ENCODE measurements at regions not wholly inside any gene's neighbourhood (a gene's known extent, or its start where the extent isn't known, plus 50 kb on each side); places are given as distances from the start of the nearest gene placed in this dataset.

DNA sequence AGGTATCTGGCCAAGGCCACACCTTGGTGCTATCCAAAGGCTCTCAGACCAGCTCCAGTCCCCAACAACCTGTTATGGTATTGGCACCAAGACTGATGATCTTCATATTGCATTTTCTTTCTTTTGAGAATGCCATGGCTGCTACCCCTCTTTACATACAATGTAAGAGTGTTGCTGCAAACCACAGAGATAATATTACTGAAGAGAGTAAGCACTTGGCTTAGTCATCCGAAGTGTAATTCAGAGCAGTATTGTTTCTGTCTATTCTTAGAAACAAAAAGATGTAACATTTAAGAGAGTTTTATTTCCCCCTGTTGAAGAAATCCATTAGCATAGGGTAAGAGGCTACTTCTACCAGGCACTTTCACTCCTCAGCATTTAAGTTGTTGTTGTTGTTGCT lies 212.5 kb downstream of the C6orf118 start:
- Histone ChIP-seq H3K4me1 (no peaks in the 10 kb centered on the region), H3K27ac (no peak overlapping the region)

GRCh38 chr6:165096209-165096608 lies 213.2 kb downstream of the C6orf118 start:
- H3K36me3 ChIP-seq = no peaks in the 10 kb centered on the region
- no peaks in the 10 kb centered on the region for H3K27me3 ChIP-seq
- peaks cover 12% of the 10 kb centered on the region for H3K9me3 ChIP-seq
- WGBS = 86% methylated on average over 5 of the region's 5 CpGs
- no peak overlapping the region for H3K27ac ChIP-seq
- no peak overlapping the region for H3K4me3 ChIP-seq
- no peaks in the 10 kb centered on the region for H3K4me1 ChIP-seq
- TF ChIP-seq EP300 (IDR thresholded peaks at IDR 0.05) (no peak), POLR2AphosphoS5 (IDR thresholded peaks at IDR 0.05) (no peak), POLR2A (IDR thresholded peaks at IDR 0.05) (no peak)
- TF ChIP-seq, protein P1, sequence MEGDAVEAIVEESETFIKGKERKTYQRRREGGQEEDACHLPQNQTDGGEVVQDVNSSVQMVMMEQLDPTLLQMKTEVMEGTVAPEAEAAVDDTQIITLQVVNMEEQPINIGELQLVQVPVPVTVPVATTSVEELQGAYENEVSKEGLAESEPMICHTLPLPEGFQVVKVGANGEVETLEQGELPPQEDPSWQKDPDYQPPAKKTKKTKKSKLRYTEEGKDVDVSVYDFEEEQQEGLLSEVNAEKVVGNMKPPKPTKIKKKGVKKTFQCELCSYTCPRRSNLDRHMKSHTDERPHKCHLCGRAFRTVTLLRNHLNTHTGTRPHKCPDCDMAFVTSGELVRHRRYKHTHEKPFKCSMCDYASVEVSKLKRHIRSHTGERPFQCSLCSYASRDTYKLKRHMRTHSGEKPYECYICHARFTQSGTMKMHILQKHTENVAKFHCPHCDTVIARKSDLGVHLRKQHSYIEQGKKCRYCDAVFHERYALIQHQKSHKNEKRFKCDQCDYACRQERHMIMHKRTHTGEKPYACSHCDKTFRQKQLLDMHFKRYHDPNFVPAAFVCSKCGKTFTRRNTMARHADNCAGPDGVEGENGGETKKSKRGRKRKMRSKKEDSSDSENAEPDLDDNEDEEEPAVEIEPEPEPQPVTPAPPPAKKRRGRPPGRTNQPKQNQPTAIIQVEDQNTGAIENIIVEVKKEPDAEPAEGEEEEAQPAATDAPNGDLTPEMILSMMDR (IDR thresholded peaks at IDR 0.05) = no peak
- no peak for DNase-seq (ENCODE audit: low spot score in 2 of 2)

More for the DNA sequence above, 212.5 kb downstream of the C6orf118 start:
- Histone ChIP-seq H3K4me3 (no peak overlapping the region), H3K27me3 (no peaks in the 10 kb centered on the region), H3K9me3 (peaks cover 12% of the 10 kb centered on the region), H3K36me3 (no peaks in the 10 kb centered on the region)
- TF ChIP-seq POLR2A (IDR thresholded peaks at IDR 0.05) = no peak
- TF ChIP-seq, protein P1 (IDR thresholded peaks at IDR 0.05) = no peak
- no peak for TF ChIP-seq EP300 (IDR thresholded peaks at IDR 0.05)
- no peak for TF ChIP-seq POLR2AphosphoS5 (IDR thresholded peaks at IDR 0.05)
- 43% methylated on average over 1 of the region's 1 CpG for WGBS
- DNase-seq (ENCODE audit: low spot score in 2 of 2) = no peak

DNA sequence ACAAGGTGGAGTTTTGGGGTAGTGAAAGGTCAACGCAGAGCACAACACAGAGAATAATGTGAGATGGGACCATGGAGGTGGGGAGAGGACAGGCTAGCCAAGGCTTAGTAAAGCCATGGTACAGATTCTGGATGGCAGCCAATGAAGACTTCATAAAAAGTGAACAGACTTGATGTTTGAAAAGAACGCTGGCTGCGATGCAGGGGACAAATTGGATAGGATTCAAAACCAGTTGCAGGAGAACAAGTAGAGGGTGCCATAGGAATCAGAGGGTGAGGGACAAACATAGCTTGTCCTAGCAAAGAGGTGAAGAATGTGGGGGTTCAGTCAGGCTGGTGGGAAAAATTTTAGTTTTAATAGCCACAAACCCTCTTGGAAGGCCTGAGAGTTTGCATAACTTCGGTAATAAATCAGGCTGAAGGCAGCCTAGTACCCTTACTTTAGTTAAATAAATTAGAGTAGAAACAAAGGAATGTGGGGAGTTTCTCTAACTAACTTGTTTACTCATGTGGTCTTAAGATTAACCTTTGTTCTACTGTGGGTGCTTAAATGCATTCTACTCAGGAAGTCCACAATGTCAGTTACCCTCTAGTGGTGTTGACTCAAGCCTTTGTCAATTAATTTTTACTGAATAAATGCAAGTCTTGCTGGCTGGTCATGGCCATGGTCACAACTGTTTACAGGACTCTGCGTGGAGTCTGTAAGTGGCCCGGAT lies 216.4 kb downstream of the C6orf118 start:
- H3K27ac ChIP-seq = no peak overlapping the region
- TF ChIP-seq EP300 (IDR thresholded peaks at IDR 0.05) = no peak
- TF ChIP-seq, protein P1 (IDR thresholded peaks at IDR 0.05) = no peak
- TF ChIP-seq POLR2AphosphoS5 (IDR thresholded peaks at IDR 0.05) = no peak
- TF ChIP-seq POLR2A (IDR thresholded peaks at IDR 0.05) = no peak
- no peaks in the 10 kb centered on the region for H3K9me3 ChIP-seq
- H3K27me3 ChIP-seq = no peaks in the 10 kb centered on the region
- no peaks in the 10 kb centered on the region for H3K4me1 ChIP-seq
- no peak for DNase-seq (ENCODE audit: low spot score in 2 of 2)
- no peaks in the 10 kb centered on the region for H3K36me3 ChIP-seq
- no peak overlapping the region for H3K4me3 ChIP-seq
- 86% methylated on average over 6 of the region's 6 CpGs for WGBS

GRCh38 chr6:165091121-165091785 lies 218.2 kb downstream of the C6orf118 start:
- no peaks in the 10 kb centered on the region for H3K36me3 ChIP-seq
- 19% methylated on average over 8 of the region's 8 CpGs for WGBS
- no peaks in the 10 kb centered on the region for H3K4me1 ChIP-seq
- no peaks in the 10 kb centered on the region for H3K27me3 ChIP-seq
- no peak for DNase-seq (ENCODE audit: low spot score in 2 of 2)
- TF ChIP-seq POLR2AphosphoS5 (IDR thresholded peaks at IDR 0.05) (no peak), EP300 (IDR thresholded peaks at IDR 0.05) (no peak), POLR2A (IDR thresholded peaks at IDR 0.05) (no peak)
- TF ChIP-seq, protein P1 (IDR thresholded peaks at IDR 0.05) = no peak
- H3K9me3 ChIP-seq = no peaks in the 10 kb centered on the region
- H3K27ac ChIP-seq = no peak overlapping the region
- no peak overlapping the region for H3K4me3 ChIP-seq

GRCh38 chr6:165090242-165090641 lies 219.2 kb downstream of the C6orf118 start:
- no peaks in the 10 kb centered on the region for H3K27me3 ChIP-seq
- no peaks in the 10 kb centered on the region for H3K36me3 ChIP-seq
- no peak for DNase-seq (ENCODE audit: low spot score in 2 of 2)
- TF ChIP-seq, protein P1 (IDR thresholded peaks at IDR 0.05) = no peak
- WGBS = 72% methylated on average over 8 of the region's 8 CpGs
- H3K4me1 ChIP-seq = no peaks in the 10 kb centered on the region
- no peak overlapping the region for H3K27ac ChIP-seq
- no peaks in the 10 kb centered on the region for H3K9me3 ChIP-seq
- no peak overlapping the region for H3K4me3 ChIP-seq
